BLaER1 treated with 17β-estradiol and CSF1 and Interleukin-3, amounts not matched to agents 10 nM and 100 nM (cell line): ENCODE measurements at regions not wholly inside any gene's neighbourhood (a gene's known extent, or its start where the extent isn't known, plus 50 kb on each side); places are given as distances from the start of the nearest gene placed in this dataset.
"Not testable (repeated sequence)": the region's sequence is repeated elsewhere in the genome, so short reads cannot be mapped to it uniquely, and the experiment has no call there.

Experiments used
- H3K27ac ChIP-seq, 11 experiments: shearing (Covaris generic); formaldehyde crosslinking; 2 replicates each; pipeline ENCODE4 v1.8.1; 2022
- H3K27me3 ChIP-seq, 11 experiments: shearing (Covaris generic); formaldehyde crosslinking; 2 replicates each; pipeline ENCODE4 v1.8.1; 2022
- H3K36me3 ChIP-seq, 11 experiments: shearing (Covaris generic); formaldehyde crosslinking; 2 replicates each; pipeline ENCODE4 v1.8.1; 2022
- H3K4me1 ChIP-seq, 10 experiments: shearing (Covaris generic); formaldehyde crosslinking; 2 replicates each; pipeline ENCODE4 v1.8.1; 2022
- H3K4me2 ChIP-seq, 11 experiments: shearing (Covaris generic); formaldehyde crosslinking; 2 replicates each; pipeline ENCODE4 v1.8.1; 2022
- H3K4me3 ChIP-seq, 10 experiments: shearing (Covaris generic); formaldehyde crosslinking; 2 replicates each; pipeline ENCODE4 v1.8.1; 2022
- H3K9ac ChIP-seq, 11 experiments: shearing (Covaris generic); formaldehyde crosslinking; 2 replicates each; pipeline ENCODE4 v1.8.1; 2022
- H3K9me3 ChIP-seq, 11 experiments: shearing (Covaris generic); formaldehyde crosslinking; replicated peaks in 1 of 11; 2 replicates each; pipeline ENCODE4 v1.8.1; 2022
- H4K20me1 ChIP-seq, 11 experiments: shearing (Covaris generic); formaldehyde crosslinking; 2 replicates each; pipeline ENCODE4 v1.8.1; 2022
- Cebpa-rat ChIP-seq, 11 experiments: shearing (Covaris generic); IDR thresholded peaks; 2 replicates each; pipeline ENCODE4 v1.8.1; 2022

- Histone ChIP-seq H3K9ac (0 out of 22 replicates have a peak overlapping the region, but pooled peaks of 1 of the 11 experiments have one; percentile 16), H3K4me1 (peaks cover 2 to 16% (median 10%) of the 10 kb centered on the region in 10 experiments; a peak in 16 of 20 replicates), H3K36me3 (no peaks in the 10 kb centered on the region), H3K27me3 (peaks cover 16 to 23% (median 18%) of the 10 kb centered on the region in 11 experiments), H3K27ac (no peak overlapping the region), H3K9me3 (no peaks in the 10 kb centered on the region), H4K20me1 (no peaks in the 10 kb centered on the region; a peak in 2 of 22 replicates), H3K4me3 (no peak overlapping the region), H3K4me2 (peak overlapping the region in 7 of 11 experiments; percentile 15 to 58 (median 40); a peak in 11 of 22 replicates)
- no peak for TF ChIP-seq Cebpa-rat (IDR thresholded peaks at IDR 0.05)
These were observed 314.8 kb downstream of the ZNF536 start for GRCh38 chr19:30686826-30687566.

- Histone ChIP-seq H3K27me3 (peaks cover 9 to 16% (median 11%) of the 10 kb centered on the region in 11 experiments), H3K4me1 (peaks cover 0 to 13% (median 6%) of the 10 kb centered on the region in 10 experiments; a peak in 10 of 20 replicates), H3K27ac (no peak overlapping the region), H3K36me3 (no peaks in the 10 kb centered on the region), H4K20me1 (no peaks in the 10 kb centered on the region; a peak in 1 of 22 replicates), H3K9ac (no peak overlapping the region), H3K4me2 (peak overlapping the region in 6 of 11 experiments; percentile 22 to 58 (median 45); a peak in 7 of 22 replicates), H3K4me3 (no peak overlapping the region), H3K9me3 (no peaks in the 10 kb centered on the region)
- no peak for TF ChIP-seq Cebpa-rat (IDR thresholded peaks at IDR 0.05)
These were observed 314.1 kb downstream of the ZNF536 start for GRCh38 chr19:30686176-30686820.

DNA sequence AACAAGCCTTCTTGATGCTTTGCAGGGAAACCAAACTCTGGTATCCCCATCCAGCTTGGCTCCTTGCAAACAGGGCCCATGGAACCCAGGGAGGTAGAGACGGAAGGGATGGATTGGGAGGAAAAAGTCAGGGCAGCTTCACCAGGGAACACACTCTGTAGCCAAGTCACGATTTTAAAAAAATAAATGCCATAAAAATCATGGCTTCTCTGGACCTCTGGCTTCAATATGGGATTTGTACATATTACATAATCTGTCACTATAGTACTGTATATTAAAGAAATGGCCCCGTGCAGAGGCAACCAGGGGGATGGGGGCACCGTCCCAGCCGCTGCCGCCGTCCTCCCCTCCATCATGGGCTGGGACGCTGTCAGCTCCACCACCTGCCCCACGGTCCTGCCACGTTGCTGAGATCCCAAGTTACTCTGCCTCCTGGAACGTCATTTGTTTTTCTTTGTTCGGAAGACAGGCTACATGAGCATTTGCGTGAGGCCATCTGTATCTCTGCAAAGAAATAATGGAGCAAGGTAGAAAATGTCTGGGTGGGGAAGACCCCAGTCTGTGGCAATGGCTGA is 313.3 kb downstream of the ZNF536 start:
- no peak for TF ChIP-seq Cebpa-rat (IDR thresholded peaks at IDR 0.05)
- H3K27me3 ChIP-seq = peaks cover 1 to 8% (median 3%) of the 10 kb centered on the region in 11 experiments; a peak in 17 of 22 replicates

DNA sequence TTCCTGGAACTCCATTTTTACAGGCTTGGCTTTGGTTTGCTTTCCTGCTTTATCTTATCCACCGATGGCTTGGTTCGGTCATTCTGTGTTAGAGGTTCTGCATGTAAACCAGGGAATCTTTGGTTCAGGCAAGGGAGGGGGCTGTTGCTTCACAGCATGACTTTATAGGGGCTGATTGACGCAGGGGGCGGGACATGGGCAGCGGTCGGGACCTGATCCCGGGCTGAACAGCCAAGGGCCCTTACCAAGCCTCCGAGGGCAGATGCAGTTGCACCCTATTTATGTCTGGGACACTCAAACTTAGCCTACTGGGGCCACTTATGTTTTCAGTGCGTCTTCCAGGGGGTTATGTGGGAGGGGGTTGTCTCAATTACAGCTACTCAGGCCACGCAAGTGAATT is 312.4 kb downstream of the ZNF536 start:
- Histone ChIP-seq H3K9me3 (no peaks in the 10 kb centered on the region), H3K9ac (no peak overlapping the region)

More for the DNA sequence above, 313.3 kb downstream of the ZNF536 start:
- H3K4me1 ChIP-seq = peaks cover 0 to 13% (median 6%) of the 10 kb centered on the region in 10 experiments; a peak in 9 of 20 replicates
- H3K9me3 ChIP-seq = no peaks in the 10 kb centered on the region
- H4K20me1 ChIP-seq = no peaks in the 10 kb centered on the region; a peak in 1 of 22 replicates
- H3K36me3 ChIP-seq = no peaks in the 10 kb centered on the region
- H3K9ac ChIP-seq = no peak overlapping the region
- no peak overlapping the region for H3K27ac ChIP-seq
- no peak overlapping the region for H3K4me2 ChIP-seq
- H3K4me3 ChIP-seq = no peak overlapping the region

GRCh38 chr19:30682999-30683536 is 310.9 kb downstream of the ZNF536 start:
- H3K27me3 ChIP-seq = no peaks in the 10 kb centered on the region
- no peak overlapping the region for H3K4me2 ChIP-seq
- no peaks in the 10 kb centered on the region; a peak in 1 of 22 replicates for H4K20me1 ChIP-seq

More for the DNA sequence above, 312.4 kb downstream of the ZNF536 start:
- H3K27me3 ChIP-seq = no peaks in the 10 kb centered on the region
- no peak overlapping the region for H3K4me3 ChIP-seq
- H3K27ac ChIP-seq = no peak overlapping the region
- H3K4me1 ChIP-seq = peaks cover 0 to 13% (median 6%) of the 10 kb centered on the region in 10 experiments; a peak in 9 of 20 replicates
- TF ChIP-seq Cebpa-rat (IDR thresholded peaks at IDR 0.05) = no peak
- no peaks in the 10 kb centered on the region; a peak in 1 of 22 replicates for H4K20me1 ChIP-seq
- no peaks in the 10 kb centered on the region for H3K36me3 ChIP-seq
- H3K4me2 ChIP-seq = no peak overlapping the region

DNA sequence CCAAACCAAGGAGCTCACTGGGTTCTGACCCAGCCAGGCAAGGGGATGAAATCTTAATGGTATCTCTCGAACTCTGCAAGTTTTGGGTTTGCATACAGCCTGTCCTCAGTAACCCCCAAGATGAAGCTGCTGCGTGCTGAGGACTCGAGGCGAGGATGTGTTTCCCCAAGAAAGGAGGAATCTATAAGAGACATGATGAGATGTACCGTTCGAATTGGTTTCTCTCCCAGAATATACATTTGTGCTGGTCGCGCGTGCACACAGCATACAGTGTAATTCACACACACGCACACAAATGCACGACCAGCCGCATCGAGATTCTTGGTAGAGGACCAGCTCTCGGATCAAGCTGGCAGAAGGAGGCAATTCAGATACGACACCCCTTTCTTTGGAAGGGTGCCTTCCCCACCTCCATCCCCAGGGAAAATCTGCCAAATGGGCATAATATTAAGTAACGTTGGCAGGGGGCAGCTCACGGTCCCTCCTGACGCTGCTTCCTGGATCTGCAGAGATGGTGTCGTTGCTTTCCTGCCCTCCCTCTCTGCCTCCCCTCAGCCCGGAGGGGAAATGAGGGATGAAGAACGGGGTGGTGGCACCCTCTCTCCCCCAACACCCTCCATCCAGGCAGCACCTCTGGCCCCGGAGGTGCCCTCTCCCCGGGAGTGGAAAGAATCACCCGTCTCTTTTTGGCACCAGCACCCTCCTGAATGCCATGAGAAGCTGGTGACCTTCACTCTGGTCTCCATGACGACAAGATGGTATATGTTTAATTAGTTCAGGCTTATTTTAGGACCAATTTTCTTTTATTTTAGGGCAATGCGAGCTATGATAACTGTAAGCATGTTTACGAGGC is 310.2 kb downstream of the ZNF536 start:
- no peak overlapping the region for H3K4me2 ChIP-seq
- no peaks in the 10 kb centered on the region; a peak in 1 of 22 replicates for H4K20me1 ChIP-seq
- H3K4me3 ChIP-seq = no peak overlapping the region
- H3K4me1 ChIP-seq = peaks cover 0 to 12% (median 6%) of the 10 kb centered on the region in 10 experiments; a peak in 9 of 20 replicates
- H3K36me3 ChIP-seq = no peaks in the 10 kb centered on the region
- H3K9me3 ChIP-seq = no peaks in the 10 kb centered on the region
- TF ChIP-seq Cebpa-rat (IDR thresholded peaks at IDR 0.05) = no peak
- no peak overlapping the region for H3K27ac ChIP-seq
- H3K9ac ChIP-seq = no peak overlapping the region
- H3K27me3 ChIP-seq = no peaks in the 10 kb centered on the region

More at GRCh38 chr19:30682999-30683536, 310.9 kb downstream of the ZNF536 start:
- Histone ChIP-seq H3K27ac (no peak overlapping the region), H3K36me3 (no peaks in the 10 kb centered on the region), H3K4me1 (peaks cover 0 to 13% (median 6%) of the 10 kb centered on the region in 10 experiments; a peak in 9 of 20 replicates), H3K9me3 (no peaks in the 10 kb centered on the region), H3K9ac (no peak overlapping the region), H3K4me3 (no peak overlapping the region)
- TF ChIP-seq Cebpa-rat (IDR thresholded peaks at IDR 0.05) = no peak

- H3K4me2 ChIP-seq = no peak overlapping the region
- no peaks in the 10 kb centered on the region for H3K27me3 ChIP-seq
- H3K4me1 ChIP-seq = peaks cover 0 to 3% (median 0%) of the 10 kb centered on the region in 10 experiments; a peak in 8 of 20 replicates
- no peak overlapping the region for H3K27ac ChIP-seq
- no peaks in the 10 kb centered on the region for H3K36me3 ChIP-seq
- no peak overlapping the region for H3K9ac ChIP-seq
- H3K4me3 ChIP-seq = no peak overlapping the region
- TF ChIP-seq Cebpa-rat (IDR thresholded peaks at IDR 0.05) = no peak
- H4K20me1 ChIP-seq = no peaks in the 10 kb centered on the region; a peak in 1 of 22 replicates
- H3K9me3 ChIP-seq = no peaks in the 10 kb centered on the region
These were observed 309.2 kb downstream of the ZNF536 start for GRCh38 chr19:30681162-30682100.

DNA sequence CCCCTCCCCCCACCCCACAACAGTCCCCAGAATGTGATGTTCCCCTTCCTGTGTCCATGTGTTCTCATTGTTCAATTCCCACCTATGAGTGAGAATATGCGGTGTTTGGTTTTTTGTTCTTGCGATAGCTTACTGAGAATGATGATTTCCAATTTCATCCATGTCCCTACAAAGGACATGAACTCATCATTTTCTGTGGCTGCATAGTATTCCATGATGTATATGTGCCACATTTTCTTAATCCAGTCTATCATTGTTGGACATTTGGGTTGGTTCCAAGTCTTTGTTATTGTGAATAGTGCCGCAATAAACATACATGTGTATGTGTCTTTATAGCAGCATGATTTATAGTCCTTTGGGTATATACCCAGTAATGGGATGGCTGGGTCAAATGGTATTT is 308.2 kb downstream of the ZNF536 start:
- not testable (repeated sequence) for H3K9ac ChIP-seq, H3K4me3 ChIP-seq, H3K4me2 ChIP-seq, H3K27me3 ChIP-seq, H3K9me3 ChIP-seq, H4K20me1 ChIP-seq, H3K36me3 ChIP-seq, H3K27ac ChIP-seq, H3K4me1 ChIP-seq
